Endodermal cell (in vitro differentiated cells): ENCODE measurements at regions not wholly inside any gene's neighbourhood (a gene's known extent, or its start where the extent isn't known, plus 50 kb on each side); places are given as distances from the start of the nearest gene placed in this dataset.
A peak's percentile ranks its signal among the peaks of the same experiment; 100 is the strongest.

ENCODE experiments used
- DNase-seq: peaks from one replicate; pipeline ENCODE4 v3.0.0-alpha.2; 2017
- H3K27ac ChIP-seq: 2 replicates; pipeline ENCODE4 v1.5.1; 2013; ENCODE audit warnings: mild to moderate bottlenecking, low read depth, low read length, moderate library complexity
- H3K27me3 ChIP-seq: 2 replicates; pipeline ENCODE4 v1.6.1; 2013; ENCODE audit warnings: mild to moderate bottlenecking, low read length, moderate library complexity; ENCODE audit not compliant: insufficient read depth, control insufficient read depth, poor library complexity, severe bottlenecking
- H3K36me3 ChIP-seq: 2 replicates; pipeline ENCODE4 v1.7.0; 2013; ENCODE audit warnings: mild to moderate bottlenecking, low read length, moderate library complexity; ENCODE audit not compliant: control insufficient read depth, insufficient read depth
- H3K4me1 ChIP-seq: one replicate; pipeline ENCODE4 v1.7.0; 2013; ENCODE audit warnings: low read length; ENCODE audit not compliant: control insufficient read depth, insufficient read depth
- H3K4me3 ChIP-seq: 2 replicates; pipeline ENCODE4 v1.5.1; 2013; ENCODE audit warnings: mild to moderate bottlenecking, low read length, moderate library complexity
- H3K9ac ChIP-seq: 2 replicates; pipeline ENCODE4 v1.6.1; 2013; ENCODE audit warnings: mild to moderate bottlenecking, low read length, moderate library complexity; ENCODE audit not compliant: poor library complexity, severe bottlenecking; ENCODE audit errors: extremely low read depth
- H3K9me3 ChIP-seq: 2 replicates; pipeline ENCODE4 v1.6.1; 2013; ENCODE audit warnings: mild to moderate bottlenecking, low read length, moderate library complexity; ENCODE audit not compliant: control insufficient read depth
- H3K27ac Mint-ChIP-seq: 2 replicates; pipeline ENCODE4 v1.8.0; 2020; ENCODE audit warnings: mixed read lengths
- H3K27me3 Mint-ChIP-seq: 2 replicates; pipeline ENCODE4 v1.8.0; 2021; ENCODE audit warnings: mild to moderate bottlenecking, mixed read lengths; ENCODE audit not compliant: insufficient read depth
- H3K36me3 Mint-ChIP-seq: 2 replicates; pipeline ENCODE4 v1.8.0; 2020; ENCODE audit warnings: low read depth, mixed read lengths
- H3K4me1 Mint-ChIP-seq: 2 replicates; pipeline ENCODE4 v1.8.0; 2020; ENCODE audit warnings: mixed read lengths
- H3K4me3 Mint-ChIP-seq: 2 replicates; pipeline ENCODE4 v1.8.0; 2020; ENCODE audit warnings: mild to moderate bottlenecking, moderate library complexity, mixed read lengths
- H3K9me3 Mint-ChIP-seq: 2 replicates; pipeline ENCODE4 v1.8.0; 2020; ENCODE audit warnings: mild to moderate bottlenecking, mixed read lengths
- WGBS, 2 experiments: methylation state at CpG; one replicate each; pipeline versions ENCODE4 v1.1.5 to v1.1.7; 2013; ENCODE audit warnings: missing lambda C conversion rate in 2 of 2, mixed read lengths in 1 of 2; ENCODE audit not compliant: insufficient coverage in 1 of 2, insufficient read length in 1 of 2; 5-methylcytosine and 5-hydroxymethylcytosine counted together
- TF ChIP-seq, protein P1 (sequence below): fragments of 200-600 bp; sonication (generic); conservative IDR thresholded peaks from 2 replicates; pipeline ENCODE4 v1.5.0; 2021; ENCODE audit warnings: antibody characterized with exemption, mild to moderate bottlenecking

DNA sequence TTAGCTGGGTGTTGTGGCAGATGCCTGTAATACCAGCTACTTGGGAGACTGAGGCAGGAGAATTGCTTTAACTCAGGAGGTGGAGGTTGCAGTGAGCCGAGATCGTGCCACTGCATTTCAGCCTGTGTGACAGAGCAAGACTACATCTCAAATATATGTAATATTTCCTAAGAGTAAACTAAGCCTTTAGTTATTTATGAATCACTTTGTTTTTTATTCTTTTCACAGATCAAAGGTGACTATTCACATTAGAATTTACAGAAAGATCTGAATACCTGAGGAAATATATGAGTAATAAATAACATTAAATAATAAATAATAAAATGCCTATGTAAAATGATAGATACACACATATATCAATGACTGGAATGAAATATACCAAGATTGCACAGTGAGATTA lies 630.8 kb upstream of the IMPG1 start:
- H3K27me3 Mint-ChIP-seq, result peaks cover 56% of the 10 kb centered on the region
- Histone ChIP-seq H3K4me1 (peaks cover 3% of the 10 kb centered on the region), H3K9ac (no peak overlapping the region), H3K4me3 (no peak overlapping the region), H3K27ac (no peak overlapping the region), H3K27me3 (peaks cover 7% of the 10 kb centered on the region), H3K36me3 (no peaks in the 10 kb centered on the region), H3K9me3 (no peaks in the 10 kb centered on the region)
- WGBS, 2 experiments, result no CpG with 5 or more reads among the region's 2 CpGs
- no peak overlapping the region for H3K27ac Mint-ChIP-seq
- peaks cover 5% of the 10 kb centered on the region for H3K36me3 Mint-ChIP-seq
- H3K9me3 Mint-ChIP-seq, result no peaks in the 10 kb centered on the region
- H3K4me3 Mint-ChIP-seq, result no peak overlapping the region
- peaks cover 33% of the 10 kb centered on the region for H3K4me1 Mint-ChIP-seq
- TF ChIP-seq, protein P1, sequence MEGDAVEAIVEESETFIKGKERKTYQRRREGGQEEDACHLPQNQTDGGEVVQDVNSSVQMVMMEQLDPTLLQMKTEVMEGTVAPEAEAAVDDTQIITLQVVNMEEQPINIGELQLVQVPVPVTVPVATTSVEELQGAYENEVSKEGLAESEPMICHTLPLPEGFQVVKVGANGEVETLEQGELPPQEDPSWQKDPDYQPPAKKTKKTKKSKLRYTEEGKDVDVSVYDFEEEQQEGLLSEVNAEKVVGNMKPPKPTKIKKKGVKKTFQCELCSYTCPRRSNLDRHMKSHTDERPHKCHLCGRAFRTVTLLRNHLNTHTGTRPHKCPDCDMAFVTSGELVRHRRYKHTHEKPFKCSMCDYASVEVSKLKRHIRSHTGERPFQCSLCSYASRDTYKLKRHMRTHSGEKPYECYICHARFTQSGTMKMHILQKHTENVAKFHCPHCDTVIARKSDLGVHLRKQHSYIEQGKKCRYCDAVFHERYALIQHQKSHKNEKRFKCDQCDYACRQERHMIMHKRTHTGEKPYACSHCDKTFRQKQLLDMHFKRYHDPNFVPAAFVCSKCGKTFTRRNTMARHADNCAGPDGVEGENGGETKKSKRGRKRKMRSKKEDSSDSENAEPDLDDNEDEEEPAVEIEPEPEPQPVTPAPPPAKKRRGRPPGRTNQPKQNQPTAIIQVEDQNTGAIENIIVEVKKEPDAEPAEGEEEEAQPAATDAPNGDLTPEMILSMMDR, result no peak
- DNase-seq, result no peak

DNA sequence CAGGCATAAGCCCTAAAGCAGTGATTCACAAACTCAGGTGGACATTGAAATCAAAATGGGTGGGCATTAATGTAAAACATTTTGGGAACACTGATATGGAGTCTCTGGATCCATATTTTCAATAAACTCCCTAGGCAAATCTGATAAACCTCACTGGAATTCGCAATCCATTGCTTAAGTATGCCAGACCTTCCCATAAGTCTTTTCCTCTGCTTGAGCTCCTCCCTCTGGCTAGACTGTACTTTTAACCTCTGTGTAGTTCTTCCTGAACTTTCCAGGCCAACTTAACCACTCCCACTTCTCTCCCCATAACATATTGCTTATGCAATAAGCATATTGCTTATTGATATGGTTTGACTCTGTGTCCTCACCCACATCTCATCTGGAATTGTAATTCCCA lies 629.7 kb upstream of the IMPG1 start:
- Mint-ChIP-seq H3K27ac (peak overlapping the region; percentile 2), H3K4me1 (peaks cover 36% of the 10 kb centered on the region), H3K9me3 (no peaks in the 10 kb centered on the region), H3K36me3 (peaks cover 5% of the 10 kb centered on the region), H3K27me3 (peaks cover 51% of the 10 kb centered on the region), H3K4me3 (no peak overlapping the region)
- Histone ChIP-seq H3K27me3 (peaks cover 7% of the 10 kb centered on the region), H3K4me1 (peaks cover 3% of the 10 kb centered on the region), H3K9me3 (no peaks in the 10 kb centered on the region), H3K4me3 (no peak overlapping the region), H3K9ac (no peak overlapping the region), H3K36me3 (no peaks in the 10 kb centered on the region), H3K27ac (no peak overlapping the region)
- no peak for DNase-seq
- 91 to 100% methylated on average over 1 of the region's 1 CpG for WGBS, 2 experiments
- TF ChIP-seq, protein P1, result no peak

DNA sequence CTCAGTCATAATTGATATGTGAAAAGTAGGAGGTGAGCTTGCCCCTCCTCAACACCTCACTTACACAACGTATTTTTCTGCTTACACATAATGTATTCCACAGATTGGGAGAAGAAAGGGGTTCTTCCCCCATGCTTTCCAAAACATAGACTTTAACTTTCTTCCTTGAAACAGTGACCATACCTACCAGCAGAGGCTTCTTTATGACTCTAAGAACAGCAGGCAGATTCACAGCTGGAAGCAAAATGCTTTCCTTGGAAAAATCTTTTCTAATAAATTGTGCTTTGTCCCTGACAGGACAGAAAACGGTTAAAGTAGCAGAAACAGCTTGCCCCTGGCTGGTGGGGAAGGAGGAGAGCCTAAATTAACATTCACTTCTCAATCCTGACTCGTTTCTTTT lies 629.1 kb upstream of the IMPG1 start:
- DNase-seq, result no peak
- Histone ChIP-seq H3K27me3 (peaks cover 7% of the 10 kb centered on the region), H3K4me3 (no peak overlapping the region), H3K9ac (no peak overlapping the region), H3K36me3 (no peaks in the 10 kb centered on the region), H3K9me3 (no peaks in the 10 kb centered on the region), H3K27ac (no peak overlapping the region), H3K4me1 (peaks cover 3% of the 10 kb centered on the region)
- Mint-ChIP-seq H3K4me1 (peaks cover 36% of the 10 kb centered on the region), H3K36me3 (peaks cover 5% of the 10 kb centered on the region), H3K4me3 (no peak overlapping the region), H3K9me3 (no peaks in the 10 kb centered on the region), H3K27ac (no peak overlapping the region), H3K27me3 (peaks cover 48% of the 10 kb centered on the region)
- 57 to 76% methylated on average over 1 to 3 of the region's 3 CpGs for WGBS, 2 experiments
- TF ChIP-seq, protein P1, result peak; percentile 46
